Esophagus (tissue), 2 donors: ENCODE measurements at regions not wholly inside any gene's neighbourhood (a gene's known extent, or its start where the extent isn't known, plus 50 kb on each side); places are given as distances from the start of the nearest gene placed in this dataset.
A peak's percentile ranks its signal among the peaks of the same experiment; 100 is the strongest.

Experiments
- H3K27ac ChIP-seq, 2 donors: one replicate each; pipeline ENCODE4 v1.5.1; 2013; ENCODE audit warnings: low read depth in 2 of 2, mild to moderate bottlenecking in 2 of 2, inconsistent platforms in 1 of 2, low read length in 1 of 2, moderate library complexity in 1 of 2
- H3K27me3 ChIP-seq, 2 donors: one replicate each; pipeline ENCODE4 v1.6.1; 2013; ENCODE audit warnings: low read length in 2 of 2, control low read depth in 1 of 2, mild to moderate bottlenecking in 1 of 2; ENCODE audit not compliant: insufficient read depth in 2 of 2, control insufficient read depth in 1 of 2
- H3K36me3 ChIP-seq, 2 donors: one replicate each; pipeline ENCODE4 v1.6.1; 2013; ENCODE audit warnings: low read length in 1 of 2; ENCODE audit not compliant: control insufficient read depth in 2 of 2, insufficient read depth in 2 of 2
- H3K4me1 ChIP-seq, 2 donors: one replicate each; pipeline ENCODE4 v1.6.1; 2013; ENCODE audit warnings: low read length in 1 of 2; ENCODE audit not compliant: control insufficient read depth in 2 of 2, insufficient read depth in 2 of 2
- H3K4me3 ChIP-seq, 2 donors: one replicate each; pipeline ENCODE4 v1.5.1; 2013; ENCODE audit warnings: low read length in 2 of 2, mild to moderate bottlenecking in 2 of 2, low read depth in 1 of 2, moderate library complexity in 1 of 2
- H3K9me3 ChIP-seq, 2 donors: one replicate each; pipeline ENCODE4 v1.6.1; 2013; ENCODE audit warnings: mild to moderate bottlenecking in 2 of 2, low read depth in 1 of 2, low read length in 1 of 2, moderate library complexity in 1 of 2; ENCODE audit not compliant: control insufficient read depth in 2 of 2, insufficient read depth in 1 of 2
- WGBS, 2 donors: extraction: QIAGEN DNeasy Blood & Tissue Kit; methylation state at CpG; one replicate each; pipeline ENCODE4 v1.1.7; 2013; 5-methylcytosine and 5-hydroxymethylcytosine counted together
- donor health status: healthy with polysubstance abuse.
- donor health status: Bipolar disorder and iron deficiency.

GRCh38 chr6:139510040-139510790 lies 135.8 kb upstream of the CITED2 start:
- H3K9me3 ChIP-seq = no peaks in the 10 kb centered on the region
- no peaks in the 10 kb centered on the region for H3K36me3 ChIP-seq
- WGBS, 2 donors = 65 to 74% methylated on average over 9 of the region's 9 CpGs
- peak overlapping the region in 1 of 2 donors; percentile 72 for H3K27ac ChIP-seq
- no peaks in the 10 kb centered on the region for H3K4me1 ChIP-seq
- H3K27me3 ChIP-seq = no peaks in the 10 kb centered on the region
- no peak overlapping the region for H3K4me3 ChIP-seq

- Histone ChIP-seq H3K36me3 (no peaks in the 10 kb centered on the region), H3K27me3 (no peaks in the 10 kb centered on the region), H3K4me3 (no peak overlapping the region), H3K27ac (no peak overlapping the region), H3K9me3 (no peaks in the 10 kb centered on the region), H3K4me1 (no peaks in the 10 kb centered on the region)
- 94 to 97% methylated on average over 4 of the region's 4 CpGs for WGBS, 2 donors
Measured at GRCh38 chr6:139509167-139509566, 134.7 kb upstream of the CITED2 start.

- Histone ChIP-seq H3K27ac (no peak overlapping the region), H3K36me3 (no peaks in the 10 kb centered on the region), H3K27me3 (no peaks in the 10 kb centered on the region), H3K9me3 (no peaks in the 10 kb centered on the region), H3K4me3 (no peak overlapping the region), H3K4me1 (no peaks in the 10 kb centered on the region)
- WGBS, 2 donors = 58 to 69% methylated on average over 2 of the region's 2 CpGs
Measured at GRCh38 chr6:139508576-139508975, 134.1 kb upstream of the CITED2 start.

GRCh38 chr6:139508023-139508422 lies 133.6 kb upstream of the CITED2 start:
- Histone ChIP-seq H3K27me3 (no peaks in the 10 kb centered on the region), H3K4me3 (no peak overlapping the region), H3K36me3 (no peaks in the 10 kb centered on the region), H3K4me1 (no peaks in the 10 kb centered on the region), H3K9me3 (no peaks in the 10 kb centered on the region), H3K27ac (no peak overlapping the region)
- WGBS, 2 donors = 90 to 92% methylated on average over 2 of the region's 2 CpGs

- no peaks in the 10 kb centered on the region for H3K36me3 ChIP-seq
- H3K4me1 ChIP-seq = no peaks in the 10 kb centered on the region
- no peaks in the 10 kb centered on the region for H3K9me3 ChIP-seq
- 91 to 95% methylated on average over 1 of the region's 1 CpG for WGBS, 2 donors
- no peaks in the 10 kb centered on the region for H3K27me3 ChIP-seq
- H3K27ac ChIP-seq = no peak overlapping the region
- no peak overlapping the region for H3K4me3 ChIP-seq
Measured at GRCh38 chr6:139500977-139501376, 126.5 kb upstream of the CITED2 start.

- Histone ChIP-seq H3K4me1 (no peaks in the 10 kb centered on the region), H3K27ac (no peak overlapping the region), H3K4me3 (no peak overlapping the region), H3K9me3 (no peaks in the 10 kb centered on the region), H3K27me3 (no peaks in the 10 kb centered on the region), H3K36me3 (no peaks in the 10 kb centered on the region)
- 88 to 95% methylated on average over 2 of the region's 2 CpGs for WGBS, 2 donors
Measured at GRCh38 chr6:139498715-139499114, 124.3 kb upstream of the CITED2 start.

GRCh38 chr6:139497345-139497961 lies 123.0 kb upstream of the CITED2 start:
- Histone ChIP-seq H3K36me3 (no peaks in the 10 kb centered on the region), H3K9me3 (no peaks in the 10 kb centered on the region), H3K4me3 (no peak overlapping the region), H3K27ac (no peak overlapping the region), H3K4me1 (no peaks in the 10 kb centered on the region), H3K27me3 (no peaks in the 10 kb centered on the region)
- 93% methylated on average over 8 of the region's 8 CpGs for WGBS, 2 donors

GRCh38 chr6:139496654-139497344 lies 122.4 kb upstream of the CITED2 start:
- no peaks in the 10 kb centered on the region for H3K27me3 ChIP-seq
- no peaks in the 10 kb centered on the region for H3K9me3 ChIP-seq
- no peaks in the 10 kb centered on the region for H3K36me3 ChIP-seq
- no peak overlapping the region for H3K4me3 ChIP-seq
- 80 to 81% methylated on average over 3 of the region's 3 CpGs for whole genome bisulfite sequencing, 2 donors
- H3K4me1 ChIP-seq = no peaks in the 10 kb centered on the region
- H3K27ac ChIP-seq = no peak overlapping the region

GRCh38 chr6:139494376-139494990 lies 120.0 kb upstream of the CITED2 start:
- Histone ChIP-seq H3K36me3 (no peaks in the 10 kb centered on the region), H3K27ac (no peak overlapping the region), H3K9me3 (no peaks in the 10 kb centered on the region), H3K4me1 (no peaks in the 10 kb centered on the region), H3K4me3 (no peak overlapping the region), H3K27me3 (no peaks in the 10 kb centered on the region)
- 90 to 92% methylated on average over 9 of the region's 9 CpGs for WGBS, 2 donors
